GM12892 (cell line): ENCODE measurements at regions not wholly inside any gene's neighbourhood (a gene's known extent, or its start where the extent isn't known, plus 50 kb on each side); places are given as distances from the start of the nearest gene placed in this dataset.

Source experiments
- POLR2A ChIP-seq: IDR thresholded peaks from 2 replicates; pipeline ENCODE4 v1.6.1; 2011; ENCODE audit warnings: low read depth, low read length, control low read depth
- POLR2AphosphoS5 ChIP-seq: IDR thresholded peaks from 2 replicates; pipeline ENCODE4 v1.6.1; 2011; ENCODE audit warnings: low read depth, low read length, control low read depth

GRCh38 chr10:58955615-58956014, 220.8 kb upstream of the PHYHIPL start:
- TF ChIP-seq POLR2AphosphoS5, result no peak
- TF ChIP-seq POLR2A, result no peak
